Limb (tissue), 2 donors: ENCODE measurements at regions not wholly inside any gene's neighbourhood (a gene's known extent, or its start where the extent isn't known, plus 50 kb on each side); places are given as distances from the start of the nearest gene placed in this dataset.
"Not testable (repeated sequence)": the region's sequence is repeated elsewhere in the genome, so short reads cannot be mapped to it uniquely, and the experiment has no call there.

Source experiments
- DNase-seq, 2 donors: peaks; one replicate each; pipeline ENCODE4 v3.0.0-alpha.2; 2016; ENCODE audit errors: extremely low spot score in 2 of 2

DNA sequence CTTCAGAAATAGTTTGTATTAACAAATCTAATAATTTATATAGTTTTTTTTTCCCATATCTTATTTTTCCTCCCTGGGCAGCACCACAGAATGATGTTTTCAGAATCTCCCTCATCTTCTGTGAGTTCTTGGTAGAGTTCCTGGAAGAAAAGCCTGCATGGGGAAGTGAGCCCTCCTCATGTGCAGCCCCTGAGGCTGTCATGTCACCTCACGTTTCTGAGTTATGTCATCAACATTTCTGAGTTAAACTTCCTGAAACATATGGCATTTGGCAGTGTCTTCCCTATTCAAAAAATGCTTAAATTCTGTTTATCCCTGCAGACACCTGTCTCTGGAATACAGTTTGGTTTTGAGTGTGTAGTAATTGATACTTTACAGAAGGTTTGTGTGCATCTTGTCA is 979.0 kb downstream of the TMEM121 start:
- no peak for DNase-seq

DNA sequence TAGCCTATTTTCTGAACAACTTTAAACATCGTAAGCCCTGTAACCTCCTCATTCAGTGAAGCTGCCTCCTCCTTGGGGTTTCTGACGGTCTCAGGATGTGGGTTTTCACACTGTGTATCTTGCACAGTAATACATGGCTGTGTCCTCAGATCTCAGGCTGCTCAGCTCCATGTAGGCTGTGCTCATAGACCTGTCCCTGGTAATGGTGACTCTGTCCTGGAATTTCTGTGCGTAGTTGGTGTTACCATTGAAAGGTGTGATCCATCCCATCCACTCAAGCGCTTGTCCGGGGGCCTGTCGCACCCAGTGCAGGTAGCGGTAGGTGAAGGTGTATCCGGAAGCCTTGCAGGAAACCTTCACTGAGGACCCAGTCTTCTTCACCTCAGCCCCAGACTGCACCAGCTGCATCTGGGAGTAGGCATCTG is 980.5 kb downstream of the TMEM121 start:
- no peak for DNase-seq

DNA sequence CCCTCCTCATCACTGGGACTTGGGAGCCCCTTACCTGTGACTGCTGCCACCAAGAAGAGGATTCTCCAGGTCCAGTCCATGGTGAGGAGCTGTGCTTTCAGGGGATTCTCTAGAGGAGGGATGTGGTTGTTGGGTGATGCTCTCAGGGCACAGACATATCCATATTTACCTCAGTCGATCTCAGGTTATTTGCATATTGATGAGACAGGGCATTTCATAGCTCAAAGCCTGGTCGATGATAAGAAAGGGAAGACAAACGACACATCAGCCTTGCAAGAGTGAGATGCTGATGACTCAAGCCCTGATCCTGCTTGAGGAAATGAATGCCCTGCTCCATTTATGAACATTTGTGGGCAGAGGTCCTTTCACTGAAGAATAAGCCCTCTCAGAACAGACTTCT is 981.0 kb downstream of the TMEM121 start:
- DNase-seq, result no peak

- DNase-seq, result no peak
Observed at GRCh38 chr14:106508216-106508615, 981.8 kb downstream of the TMEM121 start.

- DNase-seq, result no peak
Observed at GRCh38 chr14:106509176-106509575, 982.8 kb downstream of the TMEM121 start.

DNA sequence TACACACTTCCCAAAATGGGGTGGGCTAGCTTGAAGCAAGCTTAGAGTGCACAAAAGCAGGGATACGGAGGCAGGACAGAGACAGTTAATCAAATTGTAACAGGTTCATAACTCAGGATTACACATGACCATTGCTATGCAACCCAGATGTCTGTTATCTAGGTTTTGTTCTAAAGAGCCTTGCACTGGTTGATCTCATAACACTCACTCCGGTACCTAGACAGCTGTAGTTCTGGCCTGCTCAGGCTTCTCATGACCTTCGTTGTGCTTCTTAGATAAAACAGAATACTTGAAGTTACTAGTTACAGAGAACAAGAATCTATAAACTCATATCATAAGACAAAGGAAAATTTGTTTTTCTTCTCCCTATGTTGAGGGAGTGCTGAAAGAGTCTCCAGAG is 983.4 kb downstream of the TMEM121 start:
- no peak for DNase-seq

GRCh38 chr14:106511006-106511799 is 984.8 kb downstream of the TMEM121 start:
- no peak for DNase-seq

DNA sequence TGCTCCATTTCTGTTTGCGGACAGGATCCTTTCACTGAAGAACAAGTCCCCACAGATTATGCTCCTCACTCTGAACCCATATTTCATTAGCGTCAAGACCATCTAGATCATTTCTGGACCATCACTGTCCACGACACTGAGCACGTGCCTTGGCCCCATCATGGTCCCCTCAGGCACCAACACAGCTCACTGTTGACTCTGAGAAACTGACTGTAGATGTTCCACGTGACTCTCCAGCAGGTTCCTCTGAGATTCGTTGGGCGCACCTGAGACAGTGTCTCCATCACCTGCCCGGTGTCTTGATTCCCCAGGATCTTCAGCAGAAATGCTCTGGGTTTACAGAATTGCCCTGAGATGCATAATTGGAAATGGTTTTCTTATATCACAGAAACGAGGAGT is 985.4 kb downstream of the TMEM121 start:
- DNase-seq, result no peak

GRCh38 chr14:106513302-106513701 is 986.9 kb downstream of the TMEM121 start:
- DNase-seq, result no peak

DNA sequence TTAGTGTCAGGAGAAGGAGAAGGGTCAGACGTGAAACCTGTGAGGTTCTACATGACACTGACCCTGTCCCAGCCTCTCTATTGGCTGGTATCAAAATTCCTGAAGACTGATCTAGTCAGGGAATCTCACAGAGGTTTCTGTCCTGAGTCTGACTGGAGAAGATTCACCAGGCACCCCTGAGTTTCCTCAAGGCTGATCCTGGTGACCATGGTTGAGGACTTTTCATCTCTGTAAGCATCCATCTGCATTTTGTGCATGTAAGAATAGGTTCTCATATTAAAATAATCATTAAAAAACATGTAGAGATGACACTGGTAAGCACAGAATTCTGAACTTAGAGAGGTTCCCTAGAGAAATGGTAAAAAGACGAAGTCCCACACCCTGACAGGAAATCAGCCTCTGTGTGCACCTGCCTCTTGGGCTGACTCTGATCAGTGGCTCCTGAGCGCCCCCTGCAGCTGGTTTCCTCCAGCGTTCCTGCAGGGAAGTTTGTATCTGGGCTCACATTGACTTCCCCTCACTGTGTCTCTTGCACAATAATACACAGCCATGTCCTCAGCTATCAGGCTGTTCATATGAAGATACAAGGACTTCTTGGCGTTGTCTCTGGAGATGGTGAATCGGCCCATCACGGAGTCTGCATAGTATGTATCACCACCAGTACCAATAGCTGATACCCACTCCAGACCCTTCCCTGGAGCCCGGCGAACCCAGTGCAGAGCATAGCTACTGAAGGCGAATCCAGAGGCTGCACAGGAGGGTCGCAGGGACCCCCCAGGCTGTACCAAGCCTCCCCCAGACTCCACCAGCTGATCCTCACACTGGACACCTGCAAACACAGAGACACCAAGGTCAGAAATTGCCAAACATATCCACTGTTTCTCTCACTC is 991.9 kb downstream of the TMEM121 start:
- DNase-seq, result no peak

DNA sequence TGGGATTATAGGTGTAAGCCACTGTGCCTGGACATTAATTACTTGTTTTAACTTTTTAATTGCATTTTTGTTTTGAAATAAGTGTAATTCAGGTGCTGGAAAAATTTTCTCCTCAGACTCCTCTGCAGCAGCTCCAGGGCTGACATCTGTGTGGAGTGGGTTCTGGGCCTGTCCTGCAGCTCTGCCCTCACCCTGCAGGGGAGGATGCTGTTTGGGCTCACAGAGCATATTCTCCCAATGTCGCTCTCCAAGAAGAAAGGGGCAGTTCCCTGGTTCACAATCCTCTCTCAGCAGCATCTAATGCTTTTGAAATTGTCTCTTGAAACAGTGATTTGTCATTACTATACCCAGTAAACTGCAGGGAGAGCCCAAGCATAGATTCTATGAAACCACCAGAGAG is 995.7 kb downstream of the TMEM121 start:
- DNase-seq, result not testable (repeated sequence)

DNA sequence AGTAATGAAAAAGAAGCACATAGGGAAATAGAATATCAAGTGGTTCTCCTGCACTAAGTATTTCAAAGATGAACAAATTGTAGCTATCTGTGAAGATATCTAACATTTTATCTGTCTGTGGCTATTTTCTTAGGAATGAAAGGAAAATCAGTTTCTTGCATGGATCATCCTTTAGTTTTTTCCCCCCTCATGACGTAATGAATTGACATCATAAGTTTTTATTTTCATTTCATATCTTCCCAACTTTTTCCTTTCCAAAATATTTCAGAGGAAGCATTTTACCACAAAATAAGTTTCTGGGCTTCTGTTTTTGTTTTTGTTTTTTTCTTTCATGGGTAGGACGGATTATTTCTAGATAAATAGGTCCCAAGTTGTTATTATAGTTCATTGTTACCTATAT is 996.6 kb downstream of the TMEM121 start:
- no peak for DNase-seq

- no peak for DNase-seq
Observed at GRCh38 chr14:106528717-106529116, 1002.3 kb downstream of the TMEM121 start.

GRCh38 chr14:106530031-106530422 is 1003.6 kb downstream of the TMEM121 start:
- DNase-seq, result no peak

- no peak for DNase-seq
Observed at GRCh38 chr14:106530423-106531107, 1004.2 kb downstream of the TMEM121 start.

DNA sequence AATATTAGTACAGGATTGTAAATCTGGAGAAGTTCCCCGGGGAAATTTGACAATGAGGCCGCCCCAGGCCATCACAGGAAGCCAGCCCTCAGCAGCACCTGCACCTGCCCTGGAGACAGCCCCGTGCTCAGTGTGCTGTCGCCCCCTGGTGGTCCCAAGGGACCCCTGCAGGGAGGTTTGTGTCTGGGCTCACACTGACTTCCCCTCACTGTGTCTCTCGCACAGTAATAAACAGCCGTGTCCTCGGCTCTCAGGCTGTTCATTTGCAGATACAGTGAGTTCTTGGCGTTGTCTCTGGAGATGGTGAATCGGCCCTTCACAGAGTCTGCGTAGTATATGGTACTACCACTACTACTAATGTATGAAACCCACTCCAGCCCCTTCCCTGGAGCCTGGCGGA is 1011.2 kb downstream of the TMEM121 start:
- not testable (repeated sequence) for DNase-seq

DNA sequence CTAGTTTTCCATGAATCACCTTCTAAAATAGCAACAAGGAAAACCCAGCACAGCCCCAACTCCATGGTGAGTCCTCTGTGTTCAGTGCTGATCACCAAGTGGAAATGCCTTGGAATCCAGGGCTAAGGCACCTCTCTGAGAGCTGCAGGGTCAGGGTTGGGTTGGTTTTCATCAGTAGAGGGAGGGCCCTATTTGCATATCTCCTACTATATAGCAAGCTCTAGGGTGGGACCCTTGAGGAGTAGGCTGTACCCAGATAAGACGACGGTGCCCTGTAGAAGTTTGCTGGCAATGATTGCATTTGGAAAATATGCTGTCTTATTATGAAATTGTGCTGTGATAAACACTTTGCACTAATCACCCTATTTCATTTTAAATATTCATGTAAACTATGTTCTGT is 1011.8 kb downstream of the TMEM121 start:
- no peak for DNase-seq

DNA sequence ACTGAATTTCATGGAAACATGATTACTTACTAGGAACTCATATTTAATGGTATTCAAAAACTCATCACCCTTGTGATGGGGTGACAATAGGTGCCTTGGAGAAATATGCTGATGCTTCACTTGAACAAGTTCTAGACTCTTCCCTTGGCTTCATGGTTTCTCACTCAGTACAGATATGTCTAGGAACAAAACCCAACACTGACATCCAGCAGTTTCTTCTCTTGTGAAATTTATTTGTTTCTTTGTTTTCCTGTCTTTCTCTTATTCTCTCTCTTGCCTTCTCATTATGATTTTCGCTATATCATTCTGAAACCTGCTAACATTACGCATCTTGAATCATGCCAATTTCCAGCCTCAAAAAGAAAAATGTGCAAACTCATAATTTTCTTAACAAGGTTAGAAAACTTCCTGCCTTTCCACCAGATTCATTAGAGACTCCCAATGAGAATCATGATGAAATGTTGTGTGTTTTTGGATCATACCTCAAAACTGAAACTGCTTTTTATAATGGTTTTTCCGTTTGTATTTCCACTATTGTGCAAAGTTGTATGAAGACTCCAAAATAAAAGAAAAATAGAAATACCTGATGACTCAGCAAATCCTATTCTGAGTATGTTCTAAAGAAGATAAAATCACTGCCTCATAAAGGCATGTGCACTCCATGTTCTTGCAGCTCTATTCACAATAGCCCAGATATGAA is 1021.5 kb downstream of the TMEM121 start:
- no peak for DNase-seq

DNA sequence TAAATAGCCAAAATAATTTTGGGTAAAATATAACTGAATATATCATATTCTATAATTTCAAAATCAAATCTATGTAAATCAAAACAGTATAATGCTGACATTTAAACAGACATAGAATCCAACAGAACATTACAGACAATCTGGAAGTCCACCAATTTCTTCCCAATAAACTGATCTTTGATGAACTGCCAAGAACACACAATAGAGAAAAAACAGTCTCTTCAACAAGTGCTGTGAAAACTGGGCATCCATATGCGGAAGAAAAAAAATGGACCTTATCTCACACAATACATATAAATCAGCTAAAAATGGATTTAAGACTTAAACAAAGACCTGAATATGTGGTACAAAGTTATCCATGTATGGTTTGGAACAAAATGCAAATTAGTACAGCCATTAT is 1022.7 kb downstream of the TMEM121 start:
- DNase-seq, result no peak

GRCh38 chr14:106551265-106551664 is 1024.9 kb downstream of the TMEM121 start:
- DNase-seq, result no peak

DNA sequence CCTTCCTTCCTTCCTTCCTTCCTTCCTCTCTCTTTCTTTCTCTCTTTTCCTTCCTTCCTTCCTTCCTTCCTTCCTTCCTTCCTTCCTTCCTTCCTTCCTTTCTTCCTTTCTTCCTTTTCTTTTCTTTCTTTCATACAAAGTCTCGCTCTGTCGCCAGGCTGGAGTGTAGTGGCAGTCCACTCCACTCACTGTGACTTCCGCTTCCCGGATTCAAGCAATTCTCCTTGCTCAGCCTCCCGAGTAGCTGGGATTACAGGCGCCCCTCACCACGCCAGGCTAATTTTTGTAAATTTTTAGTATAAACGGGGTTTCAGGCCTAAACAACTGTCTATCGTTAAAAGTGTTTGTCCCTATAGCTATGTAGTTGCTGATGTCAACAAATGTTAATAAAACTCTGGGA is 1029.8 kb downstream of the TMEM121 start:
- DNase-seq, result not testable (repeated sequence)
